GM19463 (cell line): ENCODE measurements at regions not wholly inside any gene's neighbourhood (a gene's known extent, or its start where the extent isn't known, plus 50 kb on each side); places are given as distances from the start of the nearest gene placed in this dataset.
"Not testable (repeated sequence)": the region's sequence is repeated elsewhere in the genome, so short reads cannot be mapped to it uniquely, and the experiment has no call there.

ENCODE experiments used
- ATAC-seq: cut with Tn5 transposase; IDR thresholded peaks from one replicate; pipeline ENCODE4 v1.9.1; 2021; ENCODE audit warnings: mild to moderate bottlenecking, moderate library complexity; ENCODE audit not compliant: unreplicated experiment

DNA sequence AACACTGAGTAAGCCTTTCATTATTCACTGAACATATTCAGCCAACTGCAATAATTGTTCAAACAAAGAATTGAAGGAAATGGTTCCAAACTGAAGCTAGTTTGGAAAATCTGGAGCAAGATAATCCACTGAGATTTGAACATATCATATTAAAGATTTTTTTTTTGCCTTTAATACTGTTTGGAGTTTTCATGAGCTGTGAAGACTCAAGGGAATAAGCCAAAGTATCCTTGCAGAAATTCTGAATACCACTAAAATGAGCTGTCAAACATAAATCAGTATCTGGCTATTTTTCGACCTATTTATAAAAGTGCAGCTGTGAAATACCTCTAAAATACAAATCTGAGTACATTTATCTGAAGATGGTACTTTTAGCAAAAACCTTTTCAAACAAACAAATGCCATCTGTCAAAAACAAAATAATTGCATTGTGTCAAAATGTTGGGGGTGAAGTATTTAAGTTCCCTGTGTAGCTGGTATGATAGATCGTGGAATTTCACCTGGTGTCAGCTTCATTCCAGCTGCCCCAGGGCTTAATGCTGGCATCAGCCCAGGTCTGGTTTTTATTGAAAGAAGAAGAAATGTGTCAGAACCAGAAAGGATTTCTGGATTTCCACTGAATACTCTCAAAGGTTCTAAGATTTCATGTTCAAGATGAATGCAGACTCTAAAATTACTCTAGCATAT, 149.0 kb upstream of the GRAMD2B start:
- ATAC-seq: no peak

GRCh38 chr5:126274763-126275125, 148.5 kb upstream of the GRAMD2B start:
- no peak for ATAC-seq

- no peak for ATAC-seq
Measured at GRCh38 chr5:126277762-126278161, 145.4 kb upstream of the GRAMD2B start.

GRCh38 chr5:126280343-126280742, 142.9 kb upstream of the GRAMD2B start:
- ATAC-seq: no peak

- ATAC-seq: no peak
Measured at GRCh38 chr5:126280846-126281245, 142.4 kb upstream of the GRAMD2B start.

GRCh38 chr5:126284977-126285696, 138.1 kb upstream of the GRAMD2B start:
- no peak for ATAC-seq

DNA sequence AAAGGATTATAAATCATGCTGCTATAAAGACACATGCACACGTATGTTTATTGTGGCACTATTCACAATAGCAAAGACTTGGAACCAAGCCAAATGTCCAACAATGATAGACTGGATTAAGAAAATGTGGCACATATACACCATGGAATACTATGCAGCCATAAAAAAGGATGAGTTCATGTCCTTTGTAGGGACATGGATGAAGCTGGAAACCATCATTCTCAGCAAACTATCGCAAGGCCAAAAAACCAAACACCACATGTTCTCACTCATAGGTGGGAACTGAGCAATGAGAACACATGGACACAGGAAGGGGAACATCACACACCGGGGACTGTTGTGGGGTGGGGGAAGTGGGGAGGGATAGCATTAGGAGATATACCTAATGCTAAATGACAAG, 127.1 kb upstream of the GRAMD2B start:
- ATAC-seq: not testable (repeated sequence)

- no peak for ATAC-seq
Measured at GRCh38 chr5:126300293-126300692, 122.9 kb upstream of the GRAMD2B start.

- ATAC-seq: no peak
Measured at GRCh38 chr5:126301056-126301455, 122.2 kb upstream of the GRAMD2B start.

DNA sequence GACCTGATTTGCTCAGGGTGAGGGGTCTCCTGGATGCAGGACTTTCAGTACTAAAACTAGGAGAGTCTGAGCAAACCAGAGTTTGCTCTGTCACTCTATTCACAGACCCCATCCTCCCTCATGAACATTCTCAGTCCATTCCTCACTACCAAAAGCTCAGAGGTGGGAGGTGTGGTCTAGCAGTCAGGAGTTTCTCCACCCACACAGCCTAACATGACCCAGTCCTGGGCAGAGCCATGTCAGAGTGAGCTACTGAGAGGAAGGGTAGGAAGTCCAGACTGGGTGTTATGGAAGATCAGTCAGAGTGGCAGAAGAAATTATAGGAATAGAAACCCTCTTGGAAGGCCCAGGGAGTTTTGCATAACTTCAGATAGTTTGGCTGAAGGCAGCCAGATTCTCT, 113.3 kb upstream of the GRAMD2B start:
- no peak for ATAC-seq

DNA sequence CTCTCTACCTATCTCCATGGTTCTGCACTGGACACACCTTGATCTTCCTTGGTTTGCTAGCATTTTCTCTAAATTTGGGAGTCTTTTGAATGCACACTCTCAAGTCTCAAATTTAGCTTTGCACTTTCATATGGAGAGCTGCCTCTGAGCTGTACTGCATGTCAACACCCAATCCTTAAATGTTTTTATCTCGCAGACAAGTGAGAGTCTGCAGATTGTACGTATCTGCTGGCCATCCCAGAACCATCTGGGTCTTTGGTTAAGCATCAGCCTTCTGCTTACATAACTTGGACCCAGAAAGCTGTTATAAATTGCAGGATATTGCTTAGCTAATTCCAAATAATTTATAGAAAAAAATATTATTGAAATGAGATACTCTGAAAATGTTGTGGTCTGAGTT, 111.4 kb upstream of the GRAMD2B start:
- ATAC-seq: no peak

DNA sequence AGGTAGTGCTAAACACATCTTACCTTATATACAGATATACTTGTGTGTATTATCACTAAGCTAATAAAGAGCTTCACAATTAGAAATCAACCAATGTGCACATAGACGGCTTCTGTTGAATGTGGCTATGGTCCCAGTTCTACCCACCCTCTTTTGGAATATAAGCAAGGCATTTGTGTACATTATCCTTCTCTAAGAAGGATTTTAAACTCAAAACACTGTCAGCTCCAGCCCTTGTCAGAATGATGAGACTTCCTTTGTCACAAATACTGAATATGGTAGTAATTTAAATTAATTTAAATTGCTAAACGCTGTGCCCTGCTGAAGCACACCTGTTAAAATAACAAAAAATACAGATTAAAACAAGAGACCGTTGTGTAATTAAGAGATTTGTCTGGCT, 107.9 kb upstream of the GRAMD2B start:
- no peak for ATAC-seq

GRCh38 chr5:126332326-126332725, 90.9 kb upstream of the GRAMD2B start:
- ATAC-seq: no peak

GRCh38 chr5:126334760-126335159, 88.4 kb upstream of the GRAMD2B start:
- ATAC-seq: no peak

- no peak for ATAC-seq
Measured at GRCh38 chr5:126335886-126336285, 87.3 kb upstream of the GRAMD2B start.

GRCh38 chr5:126338635-126339034, 84.6 kb upstream of the GRAMD2B start:
- no peak for ATAC-seq

DNA sequence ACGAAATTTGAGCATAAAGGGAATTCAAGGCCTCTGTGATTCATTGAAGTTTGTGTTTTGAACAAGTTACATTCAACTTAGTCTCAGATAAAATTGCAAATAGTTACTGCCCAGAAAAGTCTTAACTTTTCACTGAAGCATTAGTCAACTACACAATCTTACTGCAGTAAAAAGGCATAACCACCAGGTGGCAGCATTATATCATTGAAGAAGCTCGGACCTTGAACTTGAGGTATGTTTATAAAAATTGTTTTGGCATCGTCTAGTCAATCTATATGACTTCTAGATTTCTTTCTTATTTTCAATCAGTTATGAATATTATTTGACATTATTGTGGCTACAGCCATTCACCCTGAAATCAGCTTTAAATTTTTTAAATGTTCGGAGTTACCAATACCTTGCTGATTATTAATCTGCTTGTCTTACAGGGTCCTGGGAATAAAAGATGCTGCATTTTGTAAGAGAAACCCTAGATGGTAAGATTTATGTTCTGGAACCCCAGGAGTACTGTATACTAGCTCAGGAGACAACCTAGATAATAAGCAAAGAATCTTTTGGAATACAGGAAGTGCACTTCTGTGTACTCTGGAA, 83.9 kb upstream of the GRAMD2B start:
- ATAC-seq: peak; percentile 65

GRCh38 chr5:126341906-126342630, 81.1 kb upstream of the GRAMD2B start:
- no peak for ATAC-seq

- ATAC-seq: no peak
Measured at GRCh38 chr5:126348855-126349635, 74.2 kb upstream of the GRAMD2B start.

DNA sequence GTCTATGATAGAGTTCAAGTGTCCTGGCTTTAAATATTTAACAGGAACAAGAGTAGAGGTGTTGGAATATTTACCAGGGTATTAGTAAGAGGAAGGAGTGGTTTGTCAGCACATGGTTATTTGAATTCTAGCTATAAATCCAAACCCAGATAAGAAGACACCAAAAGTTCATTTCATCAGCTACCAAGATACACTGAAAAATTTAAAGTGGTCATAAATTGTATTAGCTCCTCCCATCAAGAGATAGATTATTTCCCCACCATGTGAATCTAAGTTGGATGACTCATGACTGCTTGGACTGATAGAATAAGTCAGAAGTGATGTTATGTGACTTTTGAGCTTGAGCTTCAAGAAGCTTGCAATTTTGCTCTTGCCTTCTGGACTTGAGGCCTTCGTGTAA, 72.1 kb upstream of the GRAMD2B start:
- ATAC-seq: no peak
